Activated naive CD4-positive, alpha-beta T cell treated with anti-CD3 and anti-CD28 coated beads, Interleukin-2, amount 50 U/mL, for 72 hours (primary cell): ENCODE measurements at regions not wholly inside any gene's neighbourhood (a gene's known extent, or its start where the extent isn't known, plus 50 kb on each side); places are given as distances from the start of the nearest gene placed in this dataset.
"Not testable (repeated sequence)": the region's sequence is repeated elsewhere in the genome, so short reads cannot be mapped to it uniquely, and the experiment has no call there.

Source experiments
- ATAC-seq, 2 donors: fragments of 150-1000 bp; cut with Tn5 transposase; 2 replicates each; pipeline ENCODE4 v1.10.0; 2021; ENCODE audit warnings: mild to moderate bottlenecking in 2 of 2, moderate library complexity in 2 of 2
- DNase-seq, 2 donors: peaks; one replicate each; pipeline ENCODE4 v3.0.0; 2021 to 2022; ENCODE audit warnings: low spot score in 2 of 2
- H3K27ac Mint-ChIP-seq, 2 donors: one replicate each; pipeline ENCODE4 v1.8.0; 2022; ENCODE audit warnings: mild to moderate bottlenecking in 2 of 2, mixed read lengths in 2 of 2
- H3K36me3 Mint-ChIP-seq, 2 donors: one replicate each; pipeline ENCODE4 v1.8.0; 2022; ENCODE audit warnings: mixed read lengths in 2 of 2
- H3K9me3 Mint-ChIP-seq, 2 donors: one replicate each; pipeline ENCODE4 v1.8.0; 2022; ENCODE audit warnings: mixed read lengths in 2 of 2

GRCh38 chr15:95018888-95019545 lies 787.7 kb downstream of the MCTP2 start:
- ATAC-seq (peak; percentile 70 to 76), DNase-seq (no peak)
- Mint-ChIP-seq H3K27ac (no peak overlapping the region), H3K9me3 (peaks cover 0 to 13% of the 10 kb centered on the region in 2 donors), H3K36me3 (no peaks in the 10 kb centered on the region)

- ATAC-seq = no peak
- DNase-seq = no peak
- Mint-ChIP-seq H3K9me3 (peaks cover 0 to 4% of the 10 kb centered on the region in 2 donors), H3K27ac (no peak overlapping the region), H3K36me3 (no peaks in the 10 kb centered on the region)
Measured at GRCh38 chr15:95019907-95020306, 788.5 kb downstream of the MCTP2 start.

DNA sequence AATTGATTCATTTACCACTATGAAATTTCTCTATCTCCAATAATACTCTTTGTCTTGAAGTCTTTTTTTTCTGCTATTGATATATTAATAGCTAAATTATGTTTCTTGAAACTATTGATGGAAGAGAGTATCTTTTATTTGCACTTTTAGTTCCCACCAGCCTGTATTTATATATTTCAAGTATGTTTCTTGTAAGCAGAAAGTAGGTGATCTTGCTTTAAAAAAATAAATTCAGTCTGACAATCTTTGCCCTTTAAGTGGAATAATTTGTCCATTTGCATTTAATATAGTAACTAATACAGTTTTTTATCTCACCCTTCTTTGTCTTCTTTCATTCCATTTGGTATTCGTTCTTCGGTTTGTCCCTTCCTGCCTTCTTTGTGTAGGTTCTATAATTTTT lies 790.5 kb downstream of the MCTP2 start:
- ATAC-seq (no peak), DNase-seq (no peak)
- Mint-ChIP-seq H3K27ac (no peak overlapping the region), H3K36me3 (no peaks in the 10 kb centered on the region), H3K9me3 (peaks cover 0 to 4% of the 10 kb centered on the region in 2 donors)

GRCh38 chr15:95024351-95024750 lies 793.0 kb downstream of the MCTP2 start:
- ATAC-seq (no peak), DNase-seq (no peak)

GRCh38 chr15:95025924-95026728 lies 794.8 kb downstream of the MCTP2 start:
- ATAC-seq = peak in 1 of 2 donors; percentile 50
- no peak overlapping the region for H3K27ac Mint-ChIP-seq
- H3K36me3 Mint-ChIP-seq = no peaks in the 10 kb centered on the region
- peak in 1 of 2 donors; percentile 11 for DNase-seq
- peaks cover 0 to 4% of the 10 kb centered on the region in 2 donors for H3K9me3 Mint-ChIP-seq

More at GRCh38 chr15:95024351-95024750, 793.0 kb downstream of the MCTP2 start:
- Mint-ChIP-seq H3K9me3 (peaks cover 0 to 4% of the 10 kb centered on the region in 2 donors), H3K36me3 (no peaks in the 10 kb centered on the region), H3K27ac (no peak overlapping the region)

DNA sequence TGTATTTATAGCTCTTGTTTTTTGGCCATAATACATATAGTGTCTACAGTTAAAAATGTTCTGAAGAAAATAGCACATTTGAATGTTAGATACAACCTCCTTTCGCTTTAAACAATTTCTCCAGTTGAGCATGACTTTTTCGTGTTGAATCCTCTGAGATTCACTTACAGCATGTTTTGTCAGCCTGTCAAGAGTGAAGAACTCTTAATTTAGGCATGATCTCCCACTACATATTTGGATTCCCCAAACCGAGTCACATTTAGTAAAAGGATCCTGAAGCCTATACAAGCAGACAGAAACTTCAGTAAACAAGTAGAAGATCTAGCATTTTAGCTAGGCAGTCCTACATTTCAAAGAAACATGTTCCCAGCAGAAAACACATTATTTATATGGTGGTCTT lies 796.6 kb downstream of the MCTP2 start:
- H3K9me3 Mint-ChIP-seq = no peaks in the 10 kb centered on the region
- ATAC-seq = no peak
- no peaks in the 10 kb centered on the region for H3K36me3 Mint-ChIP-seq
- H3K27ac Mint-ChIP-seq = no peak overlapping the region
- no peak for DNase-seq

DNA sequence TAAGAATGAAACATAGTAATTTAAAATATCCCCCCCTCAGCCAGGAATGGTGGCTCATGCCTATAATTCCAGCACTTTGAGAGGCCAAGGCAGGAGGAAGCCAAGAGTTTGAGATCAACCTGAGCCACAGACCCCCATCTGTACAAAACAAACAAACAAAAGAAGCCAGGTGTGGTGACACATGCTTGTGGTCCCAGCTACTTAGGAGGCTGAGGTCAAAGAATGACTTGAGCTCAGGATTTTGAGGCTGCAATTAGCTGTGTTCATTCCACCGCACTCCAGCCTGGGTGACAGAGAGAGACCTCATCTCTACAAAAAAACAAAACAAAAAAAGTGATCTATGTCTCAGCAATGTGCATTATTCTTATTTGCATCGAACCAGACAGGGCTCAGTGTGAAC lies 800.8 kb downstream of the MCTP2 start:
- no peak for ATAC-seq
- no peak overlapping the region for H3K27ac Mint-ChIP-seq
- no peaks in the 10 kb centered on the region for H3K9me3 Mint-ChIP-seq
- peaks cover 0 to under 1% of the 10 kb centered on the region in 2 donors for H3K36me3 Mint-ChIP-seq
- DNase-seq = no peak

DNA sequence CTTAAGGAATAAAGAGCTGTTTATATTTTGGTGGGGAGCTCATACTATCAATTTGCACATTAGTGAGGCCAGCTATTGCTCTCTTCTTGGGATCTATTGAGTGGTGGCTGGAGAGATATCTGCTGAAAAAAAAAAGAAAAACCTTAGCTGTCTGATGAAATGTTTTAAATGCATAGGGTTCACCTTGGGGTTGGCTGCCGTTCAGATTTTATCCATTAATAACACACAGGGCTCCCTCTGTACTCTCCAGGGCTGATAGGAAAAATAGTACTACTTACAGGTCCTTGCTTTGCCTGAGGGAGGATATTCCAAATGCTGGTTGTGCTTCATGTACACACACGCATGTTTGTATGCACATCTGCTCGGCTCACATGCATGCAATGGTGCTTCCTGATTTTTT lies 803.7 kb downstream of the MCTP2 start:
- DNase-seq (no peak), ATAC-seq (no peak)
- H3K36me3 Mint-ChIP-seq = peaks cover 0 to 9% of the 10 kb centered on the region in 2 donors
- peaks cover 4 to 7% of the 10 kb centered on the region in 2 donors for H3K9me3 Mint-ChIP-seq
- H3K27ac Mint-ChIP-seq = no peak overlapping the region

- DNase-seq (no peak), ATAC-seq (no peak)
- no peak overlapping the region for H3K27ac Mint-ChIP-seq
- H3K36me3 Mint-ChIP-seq = peaks cover 0 to 9% of the 10 kb centered on the region in 2 donors
- peaks cover 4 to 13% of the 10 kb centered on the region in 2 donors for H3K9me3 Mint-ChIP-seq
Measured at GRCh38 chr15:95041297-95041696, 809.9 kb downstream of the MCTP2 start.

GRCh38 chr15:95043236-95043932 lies 812.0 kb downstream of the MCTP2 start:
- H3K36me3 Mint-ChIP-seq = peaks cover 0 to 17% of the 10 kb centered on the region in 2 donors
- not testable (repeated sequence) for H3K27ac Mint-ChIP-seq, ATAC-seq, DNase-seq
- H3K9me3 Mint-ChIP-seq = peaks cover 5 to 23% of the 10 kb centered on the region in 2 donors

DNA sequence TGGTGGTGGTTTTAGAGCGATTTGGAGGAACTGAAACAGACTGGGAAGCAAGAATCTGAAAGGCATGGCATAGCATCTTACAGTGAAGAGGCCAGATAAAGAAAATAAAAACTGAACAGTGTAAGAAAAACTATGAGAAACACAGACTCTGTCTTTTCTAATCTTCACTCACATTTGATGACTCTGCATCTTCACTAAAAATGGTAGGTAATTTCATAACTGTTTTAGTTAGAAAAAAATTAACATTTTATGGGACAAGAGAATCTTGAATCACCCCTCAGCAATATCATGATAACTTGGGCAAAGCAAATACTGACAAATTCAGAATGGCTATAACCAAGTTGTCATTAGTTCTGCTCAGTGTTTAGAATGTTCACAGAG lies 812.6 kb downstream of the MCTP2 start:
- Mint-ChIP-seq H3K27ac (no peak overlapping the region), H3K9me3 (peaks cover 5 to 26% of the 10 kb centered on the region in 2 donors), H3K36me3 (peaks cover 0 to 17% of the 10 kb centered on the region in 2 donors)
- ATAC-seq = no peak
- no peak for DNase-seq

- Mint-ChIP-seq H3K27ac (no peak overlapping the region), H3K9me3 (peaks cover 5 to 32% of the 10 kb centered on the region in 2 donors), H3K36me3 (peaks cover 0 to 22% of the 10 kb centered on the region in 2 donors)
- DNase-seq = no peak
- no peak for ATAC-seq
Measured at GRCh38 chr15:95044745-95045417, 813.5 kb downstream of the MCTP2 start.

DNA sequence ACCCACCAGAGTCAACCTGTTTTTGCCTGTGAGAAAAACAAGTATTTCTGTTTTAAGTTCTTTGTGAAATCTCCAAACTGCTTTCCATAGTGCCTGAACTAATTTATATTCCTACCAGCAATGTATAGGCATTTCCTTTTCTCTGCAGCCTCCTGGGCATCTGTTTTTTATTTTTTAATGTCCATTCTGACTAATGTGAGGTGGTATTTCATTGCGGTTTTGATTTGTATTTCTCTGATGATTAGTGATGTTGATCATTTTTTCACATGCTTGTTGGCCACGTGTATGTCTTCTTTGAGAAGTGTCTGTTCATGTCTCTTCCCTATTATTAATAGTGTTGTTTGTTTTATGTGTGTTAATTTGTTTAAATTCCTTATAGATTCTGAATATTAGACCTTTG lies 820.5 kb downstream of the MCTP2 start:
- H3K36me3 Mint-ChIP-seq = peaks cover 0 to 20% of the 10 kb centered on the region in 2 donors
- no peak for DNase-seq
- no peak overlapping the region for H3K27ac Mint-ChIP-seq
- no peak for ATAC-seq
- peaks cover 11 to 45% of the 10 kb centered on the region in 2 donors for H3K9me3 Mint-ChIP-seq

DNA sequence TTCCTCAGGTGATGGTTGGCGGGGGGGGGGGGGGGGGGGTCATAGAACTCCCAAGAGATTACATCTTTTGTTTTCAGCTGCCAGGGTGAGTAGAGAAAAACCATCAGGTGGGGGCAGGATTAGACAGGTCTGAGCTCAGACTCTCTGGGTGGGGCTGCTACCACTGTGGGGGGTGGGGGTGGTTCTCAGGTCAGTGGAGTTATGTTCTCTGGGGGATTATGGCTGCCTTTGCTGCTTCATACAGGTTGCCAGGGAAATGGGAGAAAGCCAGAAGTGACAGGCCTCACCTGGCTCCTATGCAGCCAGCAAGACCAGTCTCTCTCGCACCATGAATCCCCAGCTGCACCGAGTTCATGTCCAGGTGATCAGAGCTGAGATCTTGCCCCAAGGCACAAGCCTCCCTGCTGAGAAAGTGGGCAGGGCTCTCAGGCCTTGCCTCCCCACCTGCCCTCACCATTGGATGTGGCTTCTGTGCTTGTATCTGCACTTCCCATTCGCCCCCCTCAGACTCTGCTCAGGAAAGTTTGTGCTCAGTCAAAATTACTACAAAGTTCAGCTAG lies 828.1 kb downstream of the MCTP2 start:
- DNase-seq = no peak
- no peak for ATAC-seq
- Mint-ChIP-seq H3K9me3 (peaks cover 20 to 28% of the 10 kb centered on the region in 2 donors), H3K27ac (no peak overlapping the region), H3K36me3 (peaks cover 0 to 21% of the 10 kb centered on the region in 2 donors)

- Mint-ChIP-seq H3K27ac (no peak overlapping the region), H3K36me3 (peaks cover 0 to 5% of the 10 kb centered on the region in 2 donors), H3K9me3 (peaks cover 5 to 24% of the 10 kb centered on the region in 2 donors)
- DNase-seq (no peak), ATAC-seq (no peak)
Measured at GRCh38 chr15:95068701-95069521, 837.5 kb downstream of the MCTP2 start.
